Panc1 (cell line): ENCODE measurements at regions not wholly inside any gene's neighbourhood (a gene's known extent, or its start where the extent isn't known, plus 50 kb on each side); places are given as distances from the start of the nearest gene placed in this dataset.

Experiments used
- ATAC-seq: fragments of 200-7000 bp; cut with Tn5 transposase; 2 replicates; pipeline ENCODE4 v1.9.1; 2020; ENCODE audit warnings: mild to moderate bottlenecking, moderate library complexity
- BruUV-seq: library from RNA; stranded (reverse); fragments of 400-500 nt; replicated peaks from 2 replicates; lab custom pipeline; 2021; lab: Mats Ljungman, UMichigan
- CTCF ChIA-PET: fragments of 300-600 bp; sonication (Branson Sonifier 250); formaldehyde crosslinking; loops from one replicate; lab custom pipeline; 2022; ENCODE audit warnings: antibody characterized with exemption; lab: Charles Lee
- POLR2A ChIA-PET: fragments of 300-600 bp; sonication (Branson Sonifier 250); formaldehyde crosslinking; loops from one replicate; lab custom pipeline; 2022; ENCODE audit warnings: antibody characterized with exemption; lab: Charles Lee
- DNase-seq: peaks from one replicate; pipeline ENCODE4 v3.0.0-alpha.2; 2010; ENCODE audit warnings: low read depth, low spot score
- H3K27ac ChIP-seq: 2 replicates; pipeline ENCODE4 v1.5.1; 2011; ENCODE audit warnings: mild to moderate bottlenecking, low read length, inconsistent platforms
- H3K27me3 ChIP-seq: fragments of 200-500 bp; sonication (Bioruptor generic); 2 replicates; pipeline ENCODE4 v1.6.0; 2014; ENCODE audit warnings: low read length, inconsistent platforms; ENCODE audit not compliant: control insufficient read depth, insufficient read depth
- H3K36me3 ChIP-seq: fragments of 200-500 bp; sonication (Bioruptor generic); 2 replicates; pipeline ENCODE4 v1.5.1; 2014; ENCODE audit warnings: inconsistent platforms, mild to moderate bottlenecking, low read length, moderate library complexity; ENCODE audit not compliant: control insufficient read depth, insufficient read depth
- H3K4me1 ChIP-seq: 2 replicates; pipeline ENCODE4 v1.5.1; 2011; ENCODE audit warnings: inconsistent platforms, mild to moderate bottlenecking, low read length, moderate library complexity; ENCODE audit not compliant: control insufficient read depth, insufficient read depth
- H3K4me3 ChIP-seq, 2 experiments: 2 replicates each; pipeline ENCODE4 v1.5.1; 2011 to 2012; ENCODE audit warnings: low read depth in 2 of 2, low read length in 2 of 2, mild to moderate bottlenecking in 2 of 2, inconsistent platforms in 1 of 2, moderate library complexity in 1 of 2
- H3K9me3 ChIP-seq: fragments of 200-500 bp; sonication (Bioruptor generic); 2 replicates; pipeline ENCODE4 v1.5.1; 2014; ENCODE audit warnings: low read depth, mild to moderate bottlenecking, inconsistent platforms, low read length, moderate library complexity; ENCODE audit not compliant: control insufficient read depth, insufficient read depth
- POLR2AphosphoS5 ChIP-seq: IDR thresholded peaks from 2 replicates; pipeline ENCODE4 v1.6.1; 2012; ENCODE audit warnings: mild to moderate bottlenecking, low read depth, low read length, moderate library complexity
- SIN3A ChIP-seq: IDR thresholded peaks from 2 replicates; pipeline ENCODE4 v1.6.1; 2012; ENCODE audit warnings: low read depth, mild to moderate bottlenecking, low read length, moderate library complexity, borderline replicate concordance; ENCODE audit not compliant: insufficient read depth
- TCF7L2 ChIP-seq: IDR thresholded peaks from 2 replicates; pipeline ENCODE4 v1.6.1; 2011; ENCODE audit warnings: mild to moderate bottlenecking, low read depth, low read length, inconsistent platforms
- in situ Hi-C: cut with HindIII; loops from 2 replicates; pipeline ENCODE4 v1.10.0; 2016; ENCODE audit warnings: low sequenced_read_pairs, low pct_unique_long_range_greater_than_20kb
- intact Hi-C: fragments of 100-400 bp; cut with micrococcal nuclease; formaldehyde crosslinking; loops from one replicate; pipeline ENCODE4 v1.10.0; 2022; ENCODE audit not compliant: unreplicated experiment
- TF ChIP-seq, protein P1 (sequence below): fragments of 450-650 bp; IDR thresholded peaks from 2 replicates; pipeline ENCODE4 v1.5.1; 2017; ENCODE audit warnings: mild to moderate bottlenecking
- TF ChIP-seq, protein P2 (sequence below), 2 experiments: IDR thresholded peaks; 2 replicates each; pipeline ENCODE4 v1.6.1; 2011 to 2012; ENCODE audit warnings: low read depth in 2 of 2, control low read depth in 1 of 2, low read length in 1 of 2, mild to moderate bottlenecking in 1 of 2, moderate library complexity in 1 of 2; ENCODE audit not compliant: insufficient read depth in 1 of 2

DNA sequence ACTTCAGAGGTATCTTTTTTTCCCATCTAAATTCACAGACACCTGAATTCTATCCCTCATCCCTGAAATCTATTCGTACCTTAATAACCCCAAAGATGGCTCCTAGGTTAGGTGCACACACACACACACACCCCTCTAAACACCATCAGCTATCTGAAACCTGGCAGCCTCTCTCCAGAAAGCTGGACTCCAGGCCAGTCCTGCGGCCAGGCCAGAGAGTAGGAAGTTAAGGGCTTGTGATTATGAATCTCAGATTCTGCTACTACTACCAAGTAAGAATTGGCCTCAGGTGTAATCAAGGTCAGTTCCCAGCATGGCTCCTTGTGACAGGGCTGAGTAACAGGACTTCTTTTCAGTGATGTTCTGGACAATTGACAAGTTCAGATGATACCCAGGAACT lies 244.2 kb upstream of the SERP2 start:
- ATAC-seq (no peak), DNase-seq (no peak)
- ChIA-PET CTCF (no interaction called here), POLR2A (no interaction called here)
- TF ChIP-seq TCF7L2 (no peak), POLR2AphosphoS5 (no peak), SIN3A (no peak)
- TF ChIP-seq, protein P1, sequence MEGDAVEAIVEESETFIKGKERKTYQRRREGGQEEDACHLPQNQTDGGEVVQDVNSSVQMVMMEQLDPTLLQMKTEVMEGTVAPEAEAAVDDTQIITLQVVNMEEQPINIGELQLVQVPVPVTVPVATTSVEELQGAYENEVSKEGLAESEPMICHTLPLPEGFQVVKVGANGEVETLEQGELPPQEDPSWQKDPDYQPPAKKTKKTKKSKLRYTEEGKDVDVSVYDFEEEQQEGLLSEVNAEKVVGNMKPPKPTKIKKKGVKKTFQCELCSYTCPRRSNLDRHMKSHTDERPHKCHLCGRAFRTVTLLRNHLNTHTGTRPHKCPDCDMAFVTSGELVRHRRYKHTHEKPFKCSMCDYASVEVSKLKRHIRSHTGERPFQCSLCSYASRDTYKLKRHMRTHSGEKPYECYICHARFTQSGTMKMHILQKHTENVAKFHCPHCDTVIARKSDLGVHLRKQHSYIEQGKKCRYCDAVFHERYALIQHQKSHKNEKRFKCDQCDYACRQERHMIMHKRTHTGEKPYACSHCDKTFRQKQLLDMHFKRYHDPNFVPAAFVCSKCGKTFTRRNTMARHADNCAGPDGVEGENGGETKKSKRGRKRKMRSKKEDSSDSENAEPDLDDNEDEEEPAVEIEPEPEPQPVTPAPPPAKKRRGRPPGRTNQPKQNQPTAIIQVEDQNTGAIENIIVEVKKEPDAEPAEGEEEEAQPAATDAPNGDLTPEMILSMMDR = no peak
- TF ChIP-seq, protein P2, sequence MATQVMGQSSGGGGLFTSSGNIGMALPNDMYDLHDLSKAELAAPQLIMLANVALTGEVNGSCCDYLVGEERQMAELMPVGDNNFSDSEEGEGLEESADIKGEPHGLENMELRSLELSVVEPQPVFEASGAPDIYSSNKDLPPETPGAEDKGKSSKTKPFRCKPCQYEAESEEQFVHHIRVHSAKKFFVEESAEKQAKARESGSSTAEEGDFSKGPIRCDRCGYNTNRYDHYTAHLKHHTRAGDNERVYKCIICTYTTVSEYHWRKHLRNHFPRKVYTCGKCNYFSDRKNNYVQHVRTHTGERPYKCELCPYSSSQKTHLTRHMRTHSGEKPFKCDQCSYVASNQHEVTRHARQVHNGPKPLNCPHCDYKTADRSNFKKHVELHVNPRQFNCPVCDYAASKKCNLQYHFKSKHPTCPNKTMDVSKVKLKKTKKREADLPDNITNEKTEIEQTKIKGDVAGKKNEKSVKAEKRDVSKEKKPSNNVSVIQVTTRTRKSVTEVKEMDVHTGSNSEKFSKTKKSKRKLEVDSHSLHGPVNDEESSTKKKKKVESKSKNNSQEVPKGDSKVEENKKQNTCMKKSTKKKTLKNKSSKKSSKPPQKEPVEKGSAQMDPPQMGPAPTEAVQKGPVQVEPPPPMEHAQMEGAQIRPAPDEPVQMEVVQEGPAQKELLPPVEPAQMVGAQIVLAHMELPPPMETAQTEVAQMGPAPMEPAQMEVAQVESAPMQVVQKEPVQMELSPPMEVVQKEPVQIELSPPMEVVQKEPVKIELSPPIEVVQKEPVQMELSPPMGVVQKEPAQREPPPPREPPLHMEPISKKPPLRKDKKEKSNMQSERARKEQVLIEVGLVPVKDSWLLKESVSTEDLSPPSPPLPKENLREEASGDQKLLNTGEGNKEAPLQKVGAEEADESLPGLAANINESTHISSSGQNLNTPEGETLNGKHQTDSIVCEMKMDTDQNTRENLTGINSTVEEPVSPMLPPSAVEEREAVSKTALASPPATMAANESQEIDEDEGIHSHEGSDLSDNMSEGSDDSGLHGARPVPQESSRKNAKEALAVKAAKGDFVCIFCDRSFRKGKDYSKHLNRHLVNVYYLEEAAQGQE (IDR thresholded peaks at IDR 0.05; ENCODE audit: insufficient read depth in 1 of 2, low read depth in 2 of 2, low read length in 1 of 2) = no peak
- no TSS peak for BruUV-seq
- in situ Hi-C loops = no loop called here
- intact Hi-C loops = no loop called here
- H3K27me3 ChIP-seq = no peaks in the 10 kb centered on the region
- no peak overlapping the region for H3K4me3 ChIP-seq
- no peaks in the 10 kb centered on the region for H3K9me3 ChIP-seq
- no peaks in the 10 kb centered on the region for H3K4me1 ChIP-seq
- no peak overlapping the region for H3K27ac ChIP-seq
- H3K36me3 ChIP-seq = no peaks in the 10 kb centered on the region

DNA sequence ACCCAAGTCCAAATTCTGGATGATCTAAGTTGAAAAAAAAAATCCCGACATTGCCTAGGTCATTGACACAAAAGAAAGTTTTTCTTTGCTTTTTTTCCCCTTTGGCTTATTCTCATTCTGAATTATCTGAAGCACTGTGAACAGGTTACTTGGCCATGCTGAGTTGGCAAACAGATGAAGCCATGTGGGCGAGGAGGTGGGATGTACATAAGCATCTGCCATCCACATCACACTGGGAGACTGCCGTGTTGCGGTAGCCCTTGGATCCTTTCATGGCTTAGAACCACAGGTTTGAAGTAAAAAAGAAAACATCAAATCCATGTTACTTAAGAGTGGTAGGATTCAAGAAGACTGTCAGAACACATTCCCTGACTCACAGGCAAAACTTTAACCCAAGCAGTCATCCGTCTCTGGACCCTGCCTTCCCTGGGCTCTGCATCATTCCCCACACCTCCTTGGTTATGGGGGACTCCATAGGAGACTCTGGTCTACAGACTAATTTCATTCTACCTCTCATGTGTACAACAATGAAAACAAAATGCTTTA lies 242.5 kb upstream of the SERP2 start:
- ChIA-PET POLR2A (no interaction called here), CTCF (no interaction called here)
- H3K4me3 ChIP-seq = no peak overlapping the region
- no peaks in the 10 kb centered on the region for H3K36me3 ChIP-seq
- no peaks in the 10 kb centered on the region for H3K4me1 ChIP-seq
- H3K27ac ChIP-seq = no peak overlapping the region
- no peak for ATAC-seq
- in situ Hi-C loops = no loop called here
- no peaks in the 10 kb centered on the region for H3K27me3 ChIP-seq
- intact Hi-C loops = no loop called here
- H3K9me3 ChIP-seq = no peaks in the 10 kb centered on the region
- TF ChIP-seq, protein P1 = no peak
- TF ChIP-seq TCF7L2 = no peak
- TF ChIP-seq, protein P2 (IDR thresholded peaks at IDR 0.05; ENCODE audit: insufficient read depth in 1 of 2, low read depth in 2 of 2, low read length in 1 of 2) = no peak
- TF ChIP-seq POLR2AphosphoS5 = no peak
- no peak for TF ChIP-seq SIN3A
- no peak for DNase-seq
- no TSS peak for BruUV-seq
